PC-3 (cell line): ENCODE measurements at regions not wholly inside any gene's neighbourhood (a gene's known extent, or its start where the extent isn't known, plus 50 kb on each side); places are given as distances from the start of the nearest gene placed in this dataset.

ENCODE experiments used
- ATAC-seq: fragments of 200-7000 bp; cut with Tn5 transposase; 2 replicates; pipeline ENCODE4 v1.9.1; 2020; ENCODE audit warnings: mild to moderate bottlenecking, moderate library complexity
- BruUV-seq: library from RNA; stranded (reverse); fragments of 400-500 nt; replicated peaks from 2 replicates; lab custom pipeline; 2021; lab: Mats Ljungman, UMichigan
- CTCF ChIA-PET: fragments of 300-600 bp; sonication (Branson Sonifier 250); formaldehyde crosslinking; loops from one replicate; lab custom pipeline; 2022; ENCODE audit warnings: antibody characterized with exemption; lab: Charles Lee
- POLR2A ChIA-PET: fragments of 300-600 bp; sonication (Branson Sonifier 250); formaldehyde crosslinking; loops from one replicate; lab custom pipeline; 2022; ENCODE audit warnings: antibody characterized with exemption; ENCODE audit not compliant: unreplicated experiment; lab: Charles Lee
- DNase-seq: peaks from one replicate; pipeline ENCODE4 v3.0.0-alpha.2; 2015
- H2AFZ ChIP-seq: fragments of 300-600 bp; sonication (generic); 2 replicates; pipeline ENCODE4 v1.6.0; 2016; ENCODE audit warnings: antibody characterized with exemption, low read length
- H3F3A ChIP-seq: fragments of 300-600 bp; sonication (generic); one replicate; pipeline ENCODE4 v1.6.0; 2017; ENCODE audit warnings: antibody characterized with exemption, low read length, control low read depth, mild to moderate bottlenecking; ENCODE audit not compliant: unreplicated experiment
- H3K27ac ChIP-seq: fragments of 300-600 bp; sonication (generic); 2 replicates; pipeline ENCODE4 v1.5.1; 2016; ENCODE audit warnings: mild to moderate bottlenecking, low read length
- H3K27me3 ChIP-seq: fragments of 300-600 bp; sonication (generic); 2 replicates; pipeline ENCODE4 v1.6.1; 2016; ENCODE audit warnings: low read length, mixed read lengths
- H3K36me3 ChIP-seq: fragments of 300-600 bp; sonication (generic); 2 replicates; pipeline ENCODE4 v1.6.1; 2016; ENCODE audit warnings: low read depth, mixed run types, low read length, mixed read lengths
- H3K4me1 ChIP-seq: fragments of 300-600 bp; sonication (generic); 2 replicates; pipeline ENCODE4 v1.5.1; 2016; ENCODE audit warnings: low read length; ENCODE audit not compliant: insufficient read depth
- H3K4me2 ChIP-seq: fragments of 300-600 bp; sonication (generic); 2 replicates; pipeline ENCODE4 v1.6.0; 2016; ENCODE audit warnings: low read length
- H3K4me3 ChIP-seq: fragments of 300-600 bp; sonication (generic); 2 replicates; pipeline ENCODE4 v1.5.1; 2016; ENCODE audit warnings: mild to moderate bottlenecking, low read length, mixed read lengths
- H3K79me2 ChIP-seq: fragments of 300-600 bp; sonication (generic); 2 replicates; pipeline ENCODE4 v1.6.1; 2017; ENCODE audit warnings: low read length, mixed read lengths
- H3K9ac ChIP-seq: fragments of 300-600 bp; sonication (generic); 2 replicates; pipeline ENCODE4 v1.6.0; 2016; ENCODE audit warnings: mild to moderate bottlenecking, low read length
- H3K9me2 ChIP-seq: fragments of 300-600 bp; sonication (generic); replicated peaks from 2 replicates; pipeline ENCODE4 v1.6.1; 2016; ENCODE audit warnings: mixed run types, low read length, mixed read lengths
- H3K9me3 ChIP-seq: fragments of 300-600 bp; sonication (generic); 2 replicates; pipeline ENCODE4 v1.6.1; 2016; ENCODE audit warnings: low read length, mixed read lengths
- H4K20me1 ChIP-seq: fragments of 300-600 bp; sonication (generic); 2 replicates; pipeline ENCODE4 v1.6.1; 2016; ENCODE audit warnings: low read length, mixed read lengths
- EZH2 ChIP-seq: fragments of 300-600 bp; sonication (generic); IDR thresholded peaks from one replicate; pipeline ENCODE4 v1.6.1; 2017; ENCODE audit warnings: antibody characterized with exemption, mild to moderate bottlenecking, low read length; ENCODE audit not compliant: unreplicated experiment
- EZH2phosphoT487 ChIP-seq: fragments of 300-600 bp; sonication (generic); IDR thresholded peaks from 2 replicates; pipeline ENCODE4 v1.6.1; 2018; ENCODE audit warnings: mild to moderate bottlenecking, antibody characterized with exemption, low read length, borderline replicate concordance
- intact Hi-C: fragments of 100-400 bp; cut with micrococcal nuclease; formaldehyde crosslinking; loops from 2 replicates; pipeline ENCODE4 v1.9.0; 2023
- TF ChIP-seq, protein P1 (sequence below): fragments of 300-600 bp; sonication (generic); conservative IDR thresholded peaks from 2 replicates; pipeline ENCODE4 v1.5.1; 2017; ENCODE audit warnings: antibody characterized with exemption, low read depth, mild to moderate bottlenecking, low read length

DNA sequence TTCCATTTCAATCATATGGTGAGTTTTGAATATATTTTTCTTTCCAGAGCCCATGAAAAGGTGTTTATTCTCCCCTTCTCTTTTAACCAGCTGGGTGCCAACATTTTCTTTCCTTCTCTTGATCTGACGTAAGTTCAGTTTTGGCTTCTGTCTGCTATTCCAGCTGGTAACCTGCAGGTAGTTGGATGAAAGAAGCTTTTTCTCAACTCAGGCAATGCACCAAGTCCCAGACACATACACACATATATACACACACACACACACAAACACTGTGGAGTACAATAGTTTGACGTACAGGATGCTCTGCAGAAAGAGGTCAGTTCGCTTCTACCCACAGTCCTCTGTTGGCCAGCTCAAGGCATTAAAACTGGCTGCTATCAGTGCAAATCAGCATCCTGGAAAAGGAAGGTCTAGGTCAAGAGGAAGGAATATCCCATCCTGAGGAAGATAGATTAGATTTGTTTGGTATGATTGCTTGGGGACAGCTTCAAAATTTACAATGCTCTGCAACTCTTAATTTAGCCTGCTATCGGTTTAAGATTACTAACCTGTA, 214.3 kb upstream of the SEMA6A start:
- ChIA-PET CTCF (no interaction called here), POLR2A (no interaction called here)
- no peaks in the 10 kb centered on the region for H4K20me1 ChIP-seq
- H3K27ac ChIP-seq = no peak overlapping the region
- H3K27me3 ChIP-seq = no peaks in the 10 kb centered on the region
- H3F3A ChIP-seq = no peaks in the 10 kb centered on the region
- H3K9ac ChIP-seq = no peak overlapping the region
- BruUV-seq = no TSS peak
- no peaks in the 10 kb centered on the region for H3K9me2 ChIP-seq
- H3K4me3 ChIP-seq = no peak overlapping the region
- DNase-seq = no peak
- H2AFZ ChIP-seq = no peak overlapping the region
- intact Hi-C loops = no loop called here
- no peaks in the 10 kb centered on the region for H3K79me2 ChIP-seq
- H3K9me3 ChIP-seq = no peaks in the 10 kb centered on the region
- ATAC-seq = no peak
- TF ChIP-seq, protein P1, sequence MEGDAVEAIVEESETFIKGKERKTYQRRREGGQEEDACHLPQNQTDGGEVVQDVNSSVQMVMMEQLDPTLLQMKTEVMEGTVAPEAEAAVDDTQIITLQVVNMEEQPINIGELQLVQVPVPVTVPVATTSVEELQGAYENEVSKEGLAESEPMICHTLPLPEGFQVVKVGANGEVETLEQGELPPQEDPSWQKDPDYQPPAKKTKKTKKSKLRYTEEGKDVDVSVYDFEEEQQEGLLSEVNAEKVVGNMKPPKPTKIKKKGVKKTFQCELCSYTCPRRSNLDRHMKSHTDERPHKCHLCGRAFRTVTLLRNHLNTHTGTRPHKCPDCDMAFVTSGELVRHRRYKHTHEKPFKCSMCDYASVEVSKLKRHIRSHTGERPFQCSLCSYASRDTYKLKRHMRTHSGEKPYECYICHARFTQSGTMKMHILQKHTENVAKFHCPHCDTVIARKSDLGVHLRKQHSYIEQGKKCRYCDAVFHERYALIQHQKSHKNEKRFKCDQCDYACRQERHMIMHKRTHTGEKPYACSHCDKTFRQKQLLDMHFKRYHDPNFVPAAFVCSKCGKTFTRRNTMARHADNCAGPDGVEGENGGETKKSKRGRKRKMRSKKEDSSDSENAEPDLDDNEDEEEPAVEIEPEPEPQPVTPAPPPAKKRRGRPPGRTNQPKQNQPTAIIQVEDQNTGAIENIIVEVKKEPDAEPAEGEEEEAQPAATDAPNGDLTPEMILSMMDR = no peak
- no peak for TF ChIP-seq EZH2phosphoT487
- TF ChIP-seq EZH2 = no peak
- H3K4me2 ChIP-seq = no peak overlapping the region
- H3K36me3 ChIP-seq = no peaks in the 10 kb centered on the region
- no peaks in the 10 kb centered on the region for H3K4me1 ChIP-seq

DNA sequence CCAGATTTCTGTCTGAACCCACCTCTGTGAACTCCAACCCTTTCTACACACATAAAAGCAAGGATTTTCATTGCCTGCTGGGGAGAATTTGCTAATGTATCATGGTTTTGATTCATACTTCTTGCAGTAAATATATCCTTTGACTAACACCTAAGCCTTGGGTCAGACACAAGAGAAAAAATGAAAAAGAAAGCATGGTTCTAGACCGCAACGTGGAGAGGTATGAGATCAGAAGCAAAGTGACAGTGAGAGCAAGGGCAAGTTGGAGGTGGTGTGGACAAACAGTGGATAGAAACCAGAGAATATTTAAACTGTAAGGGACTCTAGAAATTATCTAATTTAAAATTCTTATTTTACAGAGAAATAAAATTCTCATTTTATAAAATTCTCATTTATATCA, 212.9 kb upstream of the SEMA6A start:
- Histone ChIP-seq H3K9me2 (no peaks in the 10 kb centered on the region), H3K4me3 (no peak overlapping the region), H3K79me2 (no peaks in the 10 kb centered on the region), H3K27ac (no peak overlapping the region), H4K20me1 (no peaks in the 10 kb centered on the region), H3K4me1 (no peaks in the 10 kb centered on the region), H2AFZ (no peak overlapping the region), H3K36me3 (no peaks in the 10 kb centered on the region), H3F3A (no peaks in the 10 kb centered on the region), H3K27me3 (no peaks in the 10 kb centered on the region), H3K9me3 (no peaks in the 10 kb centered on the region), H3K9ac (no peak overlapping the region), H3K4me2 (no peak overlapping the region)
- no TSS peak for BruUV-seq
- intact Hi-C loops = no loop called here
- no peak for ATAC-seq
- ChIA-PET POLR2A (no interaction called here), CTCF (no interaction called here)
- TF ChIP-seq, protein P1 = no peak
- no peak for TF ChIP-seq EZH2phosphoT487
- TF ChIP-seq EZH2 = no peak
- no peak for DNase-seq

DNA sequence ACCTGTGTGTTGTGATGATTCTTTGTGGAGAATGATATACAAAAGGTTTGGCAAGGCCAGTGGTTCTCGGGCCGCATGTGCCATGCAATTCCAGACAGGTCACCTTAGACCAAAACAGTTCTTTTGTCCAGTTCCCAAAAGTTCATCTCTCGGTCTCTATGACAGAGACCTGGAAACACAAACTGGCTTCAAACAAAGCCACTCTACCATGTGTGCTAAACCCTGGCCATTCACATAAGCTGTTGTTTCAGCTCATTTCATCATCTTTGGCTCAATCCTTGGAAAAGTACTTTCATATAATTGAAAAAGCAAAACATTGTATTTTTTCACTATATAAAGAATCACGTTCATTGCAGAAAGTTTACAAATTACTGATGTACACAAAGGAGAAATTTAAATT, 210.5 kb upstream of the SEMA6A start:
- Histone ChIP-seq H3K27me3 (no peaks in the 10 kb centered on the region), H3K9ac (no peak overlapping the region), H3K9me3 (no peaks in the 10 kb centered on the region), H3K4me3 (no peak overlapping the region), H4K20me1 (no peaks in the 10 kb centered on the region), H3F3A (no peaks in the 10 kb centered on the region), H3K4me2 (no peak overlapping the region), H3K4me1 (no peaks in the 10 kb centered on the region), H3K9me2 (no peaks in the 10 kb centered on the region), H3K36me3 (no peaks in the 10 kb centered on the region), H3K27ac (no peak overlapping the region), H2AFZ (no peak overlapping the region), H3K79me2 (no peaks in the 10 kb centered on the region)
- no peak for DNase-seq
- ChIA-PET POLR2A (no interaction called here), CTCF (no interaction called here)
- TF ChIP-seq, protein P1 = no peak
- TF ChIP-seq EZH2phosphoT487 (no peak), EZH2 (no peak)
- intact Hi-C loops = no loop called here
- BruUV-seq = no TSS peak
- ATAC-seq = no peak
